ENCODE measurements at regions not wholly inside any gene's neighbourhood (a gene's known extent, or its start where the extent isn't known, plus 50 kb on each side); places are given as distances from the start of the nearest gene placed in this dataset.

DNA sequence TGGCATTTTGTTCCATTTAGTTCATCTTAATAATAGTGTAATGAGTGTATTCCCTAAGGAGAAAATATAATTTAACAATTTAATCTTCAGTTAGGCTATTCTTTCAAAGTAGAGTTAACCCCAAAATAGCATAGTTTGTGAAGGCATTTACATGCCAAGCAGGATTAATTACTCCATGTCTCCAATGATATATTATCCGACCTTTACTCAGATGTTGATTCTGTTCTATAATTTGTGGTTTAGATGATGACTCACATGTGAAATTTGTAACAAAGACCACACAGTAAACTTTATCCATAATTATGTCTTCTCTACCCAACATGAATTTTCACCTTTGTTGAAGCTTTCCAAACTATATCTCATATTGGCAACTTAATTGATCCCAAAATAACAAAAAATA lies 2065.2 kb downstream of the MRPL39 start (continued):
- no peak for TF ChIP-seq GABPA (IDR thresholded peaks at IDR 0.05; ENCODE audit: borderline replicate concordance, insufficient read depth, low read length)
- TF ChIP-seq EZH2 (IDR thresholded peaks at IDR 0.05; ENCODE audit: low read depth, low read length, severe bottlenecking): no peak
- no peak for TF ChIP-seq CBX5 (IDR thresholded peaks at IDR 0.05; ENCODE audit: low read depth, low read length)
- no peak for TF ChIP-seq TAF1 (IDR thresholded peaks at IDR 0.05; ENCODE audit: low read depth, low read length)
